MCF 10A (cell line): ENCODE measurements at regions not wholly inside any gene's neighbourhood (a gene's known extent, or its start where the extent isn't known, plus 50 kb on each side); places are given as distances from the start of the nearest gene placed in this dataset.
A peak's percentile ranks its signal among the peaks of the same experiment; 100 is the strongest.

Experiments used
- BruUV-seq: library from RNA; stranded (reverse); fragments of 400-500 nt; replicated peaks from 2 replicates; lab custom pipeline; 2021; lab: Mats Ljungman, UMichigan
- CTCF ChIA-PET: fragments of 300-600 bp; sonication (Branson Sonifier 250); formaldehyde crosslinking; extraction: SDS; loops from one replicate; lab custom pipeline; 2021; ENCODE audit warnings: antibody characterized with exemption, inconsistent platforms; lab: Yijun Ruan, JAX
- POLR2A ChIA-PET: fragments of 300-600, 350-650 bp; sonication (Branson Sonifier 250); formaldehyde crosslinking; extraction: SDS; loops from one replicate; lab custom pipeline; 2020; ENCODE audit warnings: antibody characterized with exemption, inconsistent platforms; lab: Yijun Ruan, JAX
- DNase-seq: peaks from one replicate; pipeline ENCODE4 v3.0.0-alpha.2; 2018; ENCODE audit not compliant: unreplicated experiment
- H3K27ac Mint-ChIP-seq: one replicate; pipeline ENCODE4 v1.8.0; 2022; ENCODE audit warnings: mild to moderate bottlenecking, low read depth, mixed read lengths; ENCODE audit not compliant: unreplicated experiment
- H3K27me3 Mint-ChIP-seq: one replicate; pipeline ENCODE4 v1.8.0; 2022; ENCODE audit warnings: mixed read lengths; ENCODE audit not compliant: insufficient read depth, unreplicated experiment
- H3K36me3 Mint-ChIP-seq: one replicate; pipeline ENCODE4 v1.8.0; 2022; ENCODE audit warnings: mild to moderate bottlenecking, moderate library complexity, mixed read lengths; ENCODE audit not compliant: insufficient read depth, unreplicated experiment
- H3K4me1 Mint-ChIP-seq: one replicate; pipeline ENCODE4 v1.8.0; 2022; ENCODE audit warnings: mixed read lengths; ENCODE audit not compliant: insufficient read depth, unreplicated experiment
- H3K4me3 Mint-ChIP-seq: one replicate; pipeline ENCODE4 v1.8.0; 2022; ENCODE audit warnings: mild to moderate bottlenecking, moderate library complexity, mixed read lengths; ENCODE audit not compliant: unreplicated experiment
- H3K9me3 Mint-ChIP-seq: one replicate; pipeline ENCODE4 v1.8.0; 2022; ENCODE audit warnings: mixed read lengths; ENCODE audit not compliant: unreplicated experiment
- intact Hi-C: fragments of 100-400 bp; cut with micrococcal nuclease; formaldehyde crosslinking; loops from 2 replicates; pipeline ENCODE4 v1.14.1; 2022
- TF ChIP-seq, protein P1 (sequence below): fragments of 200-600 bp; IDR thresholded peaks from one replicate; pipeline ENCODE4 v1.8.0; 2022; ENCODE audit warnings: antibody characterized with exemption, mild to moderate bottlenecking; ENCODE audit not compliant: unreplicated experiment

DNA sequence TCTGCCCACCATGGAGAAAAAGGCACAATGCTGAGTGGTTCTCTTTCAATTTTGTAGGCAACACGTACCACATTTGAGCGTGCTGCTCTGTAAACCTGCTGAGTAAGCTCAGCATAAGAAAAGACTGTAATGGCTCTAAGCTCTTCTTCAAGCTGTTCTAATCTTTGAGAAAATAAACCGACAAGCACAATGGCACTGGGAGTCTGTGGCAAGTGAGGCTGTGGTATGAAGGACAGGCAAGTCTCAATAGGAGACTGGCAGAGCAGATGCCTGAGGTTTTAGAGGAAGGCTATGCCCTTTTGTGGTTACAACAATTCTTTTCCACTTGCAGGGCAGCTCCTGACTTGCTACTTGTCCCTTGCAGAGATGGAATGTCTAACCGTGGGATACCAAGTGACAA, 136.7 kb upstream of the EXOC2 start:
- DNase-seq = no peak
- H3K27ac Mint-ChIP-seq = no peak overlapping the region
- TF ChIP-seq, protein P1, sequence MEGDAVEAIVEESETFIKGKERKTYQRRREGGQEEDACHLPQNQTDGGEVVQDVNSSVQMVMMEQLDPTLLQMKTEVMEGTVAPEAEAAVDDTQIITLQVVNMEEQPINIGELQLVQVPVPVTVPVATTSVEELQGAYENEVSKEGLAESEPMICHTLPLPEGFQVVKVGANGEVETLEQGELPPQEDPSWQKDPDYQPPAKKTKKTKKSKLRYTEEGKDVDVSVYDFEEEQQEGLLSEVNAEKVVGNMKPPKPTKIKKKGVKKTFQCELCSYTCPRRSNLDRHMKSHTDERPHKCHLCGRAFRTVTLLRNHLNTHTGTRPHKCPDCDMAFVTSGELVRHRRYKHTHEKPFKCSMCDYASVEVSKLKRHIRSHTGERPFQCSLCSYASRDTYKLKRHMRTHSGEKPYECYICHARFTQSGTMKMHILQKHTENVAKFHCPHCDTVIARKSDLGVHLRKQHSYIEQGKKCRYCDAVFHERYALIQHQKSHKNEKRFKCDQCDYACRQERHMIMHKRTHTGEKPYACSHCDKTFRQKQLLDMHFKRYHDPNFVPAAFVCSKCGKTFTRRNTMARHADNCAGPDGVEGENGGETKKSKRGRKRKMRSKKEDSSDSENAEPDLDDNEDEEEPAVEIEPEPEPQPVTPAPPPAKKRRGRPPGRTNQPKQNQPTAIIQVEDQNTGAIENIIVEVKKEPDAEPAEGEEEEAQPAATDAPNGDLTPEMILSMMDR = no peak
- H3K27me3 Mint-ChIP-seq = no peaks in the 10 kb centered on the region
- POLR2A ChIA-PET = interaction anchor here (1.7 kb wide), 1 partner anchor 8 kb away, joined by 6 read pairs; no protein-coding TSS in a partner anchor
- no peaks in the 10 kb centered on the region for H3K36me3 Mint-ChIP-seq
- H3K4me1 Mint-ChIP-seq = no peaks in the 10 kb centered on the region
- no TSS peak for BruUV-seq
- intact Hi-C loops = no loop called here
- H3K4me3 Mint-ChIP-seq = no peak overlapping the region
- CTCF ChIA-PET = interaction anchor here (0.5 to 1.9 kb wide), 2 partner anchors 10 to 189 kb away, joined by 3 to 5 read pairs; no protein-coding TSS in a partner anchor
- H3K9me3 Mint-ChIP-seq = peaks cover 33% of the 10 kb centered on the region

DNA sequence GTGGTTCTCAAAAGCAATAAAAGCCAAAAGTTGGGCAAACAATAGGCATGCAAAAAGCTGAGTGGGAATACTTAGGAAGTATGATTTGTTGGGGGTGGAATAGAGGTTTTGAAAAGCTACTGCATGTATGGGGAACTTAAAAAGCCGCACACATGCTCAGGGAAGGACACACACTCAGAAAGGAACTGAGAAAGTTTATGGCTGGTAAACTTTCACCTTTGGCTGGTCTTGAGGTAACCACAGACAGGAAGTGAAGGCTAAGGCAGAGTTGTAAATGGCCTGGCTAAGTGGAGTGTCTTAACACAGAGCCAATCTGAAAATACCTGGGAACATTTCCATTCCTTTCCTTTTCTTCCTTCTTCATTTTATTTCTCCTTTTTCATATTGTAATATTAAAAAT, 134.5 kb upstream of the EXOC2 start:
- no peak for DNase-seq
- POLR2A ChIA-PET = interaction anchor here (1.3 kb wide), 1 partner anchor 8 kb away, joined by 3 read pairs; no protein-coding TSS in a partner anchor
- H3K27ac Mint-ChIP-seq = no peak overlapping the region
- TF ChIP-seq, protein P1 = no peak
- H3K4me3 Mint-ChIP-seq = no peak overlapping the region
- H3K27me3 Mint-ChIP-seq = peaks cover 2% of the 10 kb centered on the region
- no peaks in the 10 kb centered on the region for H3K4me1 Mint-ChIP-seq
- no TSS peak for BruUV-seq
- no peaks in the 10 kb centered on the region for H3K36me3 Mint-ChIP-seq
- CTCF ChIA-PET = no interaction called here
- intact Hi-C loops = no loop called here
- peaks cover 18% of the 10 kb centered on the region for H3K9me3 Mint-ChIP-seq

DNA sequence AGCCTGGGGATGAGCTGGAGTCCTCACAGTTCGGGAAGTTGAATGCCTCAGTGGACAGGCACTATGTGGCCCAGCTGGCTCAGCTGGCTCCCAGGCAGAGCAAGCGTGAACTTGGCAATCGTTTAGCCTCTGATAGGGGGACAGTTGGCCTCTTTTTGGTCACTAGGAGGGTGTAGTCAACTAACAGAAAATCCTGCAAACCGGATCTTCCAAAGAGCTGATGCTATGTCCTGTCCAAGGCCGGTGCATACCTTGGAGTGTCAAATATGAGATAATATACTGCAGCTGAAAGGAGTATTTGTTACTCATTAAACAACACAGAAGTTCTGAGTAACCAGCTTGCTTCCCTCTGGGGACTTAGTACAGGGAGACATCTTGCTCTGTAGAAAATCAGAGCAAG, 126.2 kb upstream of the EXOC2 start:
- no TSS peak for BruUV-seq
- ChIA-PET CTCF (interaction anchor here (1.1 to 1.5 kb wide), 2 partner anchors 11 to 20 kb away, joined by 3 to 5 read pairs; no protein-coding TSS in a partner anchor), POLR2A (no interaction called here)
- DNase-seq = no peak
- intact Hi-C loops = no loop called here
- Mint-ChIP-seq H3K9me3 (no peaks in the 10 kb centered on the region), H3K27ac (no peak overlapping the region), H3K4me3 (no peak overlapping the region), H3K4me1 (peaks cover 5% of the 10 kb centered on the region), H3K27me3 (peaks cover 22% of the 10 kb centered on the region), H3K36me3 (peaks cover 5% of the 10 kb centered on the region)
- TF ChIP-seq, protein P1 = no peak

DNA sequence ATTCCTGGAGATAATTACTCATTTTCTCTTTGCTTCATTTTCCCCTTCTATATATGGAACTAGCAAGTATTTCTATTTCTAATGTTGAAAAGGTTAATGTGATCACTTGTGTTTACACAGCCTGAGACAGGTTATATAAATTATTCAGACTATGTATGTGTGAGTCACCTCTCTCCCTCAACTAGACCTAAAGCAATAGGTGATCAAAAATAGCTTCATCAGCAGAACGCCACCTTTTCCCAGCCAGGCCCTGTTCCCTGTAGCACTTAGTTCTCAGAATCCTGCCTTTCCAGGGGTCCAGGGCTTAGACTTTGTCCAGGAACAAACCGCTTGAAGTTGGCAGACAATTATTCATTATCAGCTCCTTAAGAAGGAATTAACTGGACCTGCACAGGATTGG, 125.3 kb upstream of the EXOC2 start:
- ChIA-PET CTCF (interaction anchor here (0.6 to 1.6 kb wide), 4 partner anchors 19 to 222 kb away, joined by 3 to 9 read pairs (median 3); no protein-coding TSS in a partner anchor), POLR2A (interaction anchor here (0.7 to 1.5 kb wide), 2 partner anchors 18 to 164 kb away, joined by 3 to 5 read pairs; no protein-coding TSS in a partner anchor)
- Mint-ChIP-seq H3K27me3 (peaks cover 22% of the 10 kb centered on the region), H3K36me3 (peaks cover 5% of the 10 kb centered on the region), H3K27ac (no peak overlapping the region), H3K9me3 (no peaks in the 10 kb centered on the region), H3K4me1 (peaks cover 5% of the 10 kb centered on the region), H3K4me3 (no peak overlapping the region)
- TF ChIP-seq, protein P1 = no peak
- BruUV-seq = no TSS peak
- DNase-seq = peak; percentile 26
- intact Hi-C loops = no loop called here
